Upper lobe of left lung (tissue), 6 donors: ENCODE measurements at regions not wholly inside any gene's neighbourhood (a gene's known extent, or its start where the extent isn't known, plus 50 kb on each side); places are given as distances from the start of the nearest gene placed in this dataset.

Experiments
- ATAC-seq, 2 donors: fragments of 200-7000 bp; cut with Tn5 transposase; one replicate each; pipeline ENCODE4 v1.9.1; 2022; ENCODE audit warnings: mild to moderate bottlenecking in 2 of 2, moderate library complexity in 2 of 2; ENCODE audit not compliant: low FRiP score in 2 of 2
- DNase-seq, 2 donors: peaks; one replicate each; pipeline ENCODE4 v3.0.0-alpha.2; 2019 to 2020
- H3K27ac ChIP-seq, 4 donors: fragments of 200-600 bp; sonication (generic); one replicate each; pipeline ENCODE4 v1.5.1; 2016 to 2019
- H3K27me3 ChIP-seq, 4 donors: fragments of 200-600 bp; sonication (generic); one replicate each; pipeline ENCODE4 v1.5.1; 2017 to 2019
- H3K36me3 ChIP-seq, 4 donors: fragments of 200-600 bp; sonication (generic); one replicate each; pipeline ENCODE4 v1.5.1; 2016 to 2019
- H3K4me1 ChIP-seq, 4 donors: fragments of 200-600 bp; sonication (generic); one replicate each; pipeline ENCODE4 v1.5.1; 2018 to 2019
- H3K4me3 ChIP-seq, 4 donors: fragments of 200-600 bp; sonication (generic); one replicate each; pipeline ENCODE4 v1.5.1; 2017 to 2019; ENCODE audit warnings: mild to moderate bottlenecking in 2 of 4, moderate library complexity in 1 of 4
- H3K9me3 ChIP-seq, 4 donors: fragments of 200-600 bp; sonication (generic); one replicate each; pipeline ENCODE4 v1.5.1; 2018 to 2019
- EP300 ChIP-seq, 4 donors: sonication (generic); formaldehyde crosslinking; IDR thresholded peaks; one replicate each; pipeline ENCODE4 v1.5.1; 2017; ENCODE audit warnings: antibody characterized with exemption in 4 of 4, control low read depth in 2 of 4
- POLR2A ChIP-seq, 4 donors: fragments of 450-650 bp; IDR thresholded peaks; one replicate each; pipeline ENCODE4 v1.5.1; 2016 to 2017; ENCODE audit warnings: antibody characterized with exemption in 4 of 4, mild to moderate bottlenecking in 2 of 4
- POLR2AphosphoS5 ChIP-seq, 2 donors: sonication (generic); formaldehyde crosslinking; IDR thresholded peaks; one replicate each; pipeline ENCODE4 v1.5.1; 2017; ENCODE audit warnings: antibody characterized with exemption in 2 of 2
- whole genome bisulfite sequencing, 2 donors: methylation state at CpG; one replicate each; pipeline ENCODE4 v1.1.5; 2017 to 2018; 5-methylcytosine and 5-hydroxymethylcytosine counted together
- TF ChIP-seq, protein P1 (sequence below), 6 experiments: fragments of 450-650 bp in 4 of 6; fragments of 200-600 bp in 2 of 6; sonication (generic) in 2 of 6; IDR thresholded peaks; one replicate each; pipeline ENCODE4 v1.5.1; 2016 to 2019; ENCODE audit warnings: antibody characterized with exemption in 6 of 6
- donor health status: DM: no; HTN: no; CAD: no; lungs with moderate emphysema.
- donor health status: DM: no; HTN: yes; CAD: no; lungs with severe emphysema.

- 75 to 81% methylated on average over 1 of the region's 1 CpG for WGBS, 2 donors
- Histone ChIP-seq H3K36me3 (no peaks in the 10 kb centered on the region), H3K4me1 (no peaks in the 10 kb centered on the region), H3K4me3 (no peak overlapping the region), H3K27me3 (no peaks in the 10 kb centered on the region), H3K9me3 (peaks cover 0 to 8% (median 0%) of the 10 kb centered on the region in 4 donors), H3K27ac (no peak overlapping the region)
- TF ChIP-seq, protein P1, sequence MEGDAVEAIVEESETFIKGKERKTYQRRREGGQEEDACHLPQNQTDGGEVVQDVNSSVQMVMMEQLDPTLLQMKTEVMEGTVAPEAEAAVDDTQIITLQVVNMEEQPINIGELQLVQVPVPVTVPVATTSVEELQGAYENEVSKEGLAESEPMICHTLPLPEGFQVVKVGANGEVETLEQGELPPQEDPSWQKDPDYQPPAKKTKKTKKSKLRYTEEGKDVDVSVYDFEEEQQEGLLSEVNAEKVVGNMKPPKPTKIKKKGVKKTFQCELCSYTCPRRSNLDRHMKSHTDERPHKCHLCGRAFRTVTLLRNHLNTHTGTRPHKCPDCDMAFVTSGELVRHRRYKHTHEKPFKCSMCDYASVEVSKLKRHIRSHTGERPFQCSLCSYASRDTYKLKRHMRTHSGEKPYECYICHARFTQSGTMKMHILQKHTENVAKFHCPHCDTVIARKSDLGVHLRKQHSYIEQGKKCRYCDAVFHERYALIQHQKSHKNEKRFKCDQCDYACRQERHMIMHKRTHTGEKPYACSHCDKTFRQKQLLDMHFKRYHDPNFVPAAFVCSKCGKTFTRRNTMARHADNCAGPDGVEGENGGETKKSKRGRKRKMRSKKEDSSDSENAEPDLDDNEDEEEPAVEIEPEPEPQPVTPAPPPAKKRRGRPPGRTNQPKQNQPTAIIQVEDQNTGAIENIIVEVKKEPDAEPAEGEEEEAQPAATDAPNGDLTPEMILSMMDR (IDR thresholded peaks at IDR 0.05): no peak
- no peak for TF ChIP-seq POLR2A (IDR thresholded peaks at IDR 0.05)
- no peak for TF ChIP-seq POLR2AphosphoS5 (IDR thresholded peaks at IDR 0.05)
- no peak for TF ChIP-seq EP300 (IDR thresholded peaks at IDR 0.05)
- ATAC-seq: no peak
- DNase-seq: no peak
Observed at GRCh38 chr2:118729760-118730159, 117.7 kb downstream of the EN1 start.

DNA sequence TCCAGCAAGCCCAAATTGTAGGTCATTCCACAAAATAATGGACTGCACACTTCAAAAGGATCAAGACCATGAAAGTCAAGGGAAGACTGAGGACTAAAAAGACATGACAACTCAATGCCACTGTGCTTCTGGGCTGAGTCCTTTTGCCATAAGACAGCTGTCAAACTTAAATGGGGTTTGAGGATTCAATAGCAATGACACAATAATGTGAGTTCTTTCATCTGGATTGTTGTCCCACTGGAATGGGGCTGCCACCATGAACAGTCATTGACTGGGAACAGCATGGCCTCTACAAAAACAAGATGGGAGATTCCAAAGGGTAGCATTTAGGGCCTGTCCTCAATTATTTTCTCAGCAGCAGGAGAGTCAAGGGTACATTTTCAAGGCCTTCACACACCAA, 118.5 kb downstream of the EN1 start:
- Histone ChIP-seq H3K9me3 (peaks cover 0 to 8% (median 0%) of the 10 kb centered on the region in 4 donors), H3K27ac (no peak overlapping the region), H3K36me3 (no peaks in the 10 kb centered on the region), H3K4me1 (no peaks in the 10 kb centered on the region), H3K27me3 (no peaks in the 10 kb centered on the region), H3K4me3 (no peak overlapping the region)
- DNase-seq (no peak), ATAC-seq (no peak)
- TF ChIP-seq, protein P1 (IDR thresholded peaks at IDR 0.05): no peak
- TF ChIP-seq POLR2AphosphoS5 (IDR thresholded peaks at IDR 0.05) (no peak), POLR2A (IDR thresholded peaks at IDR 0.05) (no peak), EP300 (IDR thresholded peaks at IDR 0.05) (no peak)

DNA sequence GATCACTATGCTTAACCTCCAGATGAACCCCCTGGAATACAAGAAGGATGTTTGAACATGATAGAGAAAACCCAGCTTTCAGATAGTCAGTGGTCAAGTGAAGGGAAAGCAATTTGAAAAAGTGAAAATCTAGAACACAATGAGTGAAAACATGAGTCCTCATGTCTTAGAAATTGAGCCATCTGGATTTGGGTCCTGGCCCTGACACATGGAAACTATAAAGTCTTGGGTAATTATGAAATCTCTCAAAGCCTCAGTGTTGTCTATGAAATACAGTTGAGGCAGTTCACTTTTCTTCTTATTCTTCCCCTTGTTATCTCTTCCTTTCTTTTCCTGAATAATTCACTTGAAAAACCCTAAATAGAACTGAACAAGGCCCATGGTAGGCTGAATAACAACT, 120.6 kb downstream of the EN1 start:
- no peaks in the 10 kb centered on the region for H3K4me1 ChIP-seq
- no peak for DNase-seq
- H3K9me3 ChIP-seq: peaks cover 0 to 8% (median 0%) of the 10 kb centered on the region in 4 donors
- H3K27ac ChIP-seq: no peak overlapping the region
- no peak for TF ChIP-seq POLR2A (IDR thresholded peaks at IDR 0.05)
- TF ChIP-seq EP300 (IDR thresholded peaks at IDR 0.05): no peak
- TF ChIP-seq, protein P1 (IDR thresholded peaks at IDR 0.05): no peak
- TF ChIP-seq POLR2AphosphoS5 (IDR thresholded peaks at IDR 0.05): no peak
- no peaks in the 10 kb centered on the region for H3K36me3 ChIP-seq
- H3K4me3 ChIP-seq: no peak overlapping the region
- no peak for ATAC-seq
- no peaks in the 10 kb centered on the region for H3K27me3 ChIP-seq

DNA sequence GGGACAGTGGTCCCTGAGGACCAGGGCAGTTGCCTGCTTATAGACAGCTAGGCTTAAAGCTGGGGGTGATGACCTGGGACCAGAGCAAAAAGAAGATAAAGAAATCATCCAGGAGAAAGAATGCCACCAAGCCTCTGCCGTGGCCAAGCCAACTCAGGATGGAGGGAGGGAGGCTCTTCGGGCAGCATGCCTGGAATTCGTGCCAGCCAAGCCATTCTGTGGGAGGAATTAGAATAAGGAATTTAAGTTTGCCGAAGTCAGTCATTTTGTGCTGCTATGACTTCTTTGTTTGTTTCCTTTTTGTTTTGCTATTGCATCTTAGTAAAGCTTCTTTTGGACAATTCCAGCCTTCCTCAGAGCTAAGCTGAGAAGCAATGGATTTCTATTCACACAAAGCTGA, 124.1 kb downstream of the EN1 start:
- H3K4me3 ChIP-seq: no peak overlapping the region

DNA sequence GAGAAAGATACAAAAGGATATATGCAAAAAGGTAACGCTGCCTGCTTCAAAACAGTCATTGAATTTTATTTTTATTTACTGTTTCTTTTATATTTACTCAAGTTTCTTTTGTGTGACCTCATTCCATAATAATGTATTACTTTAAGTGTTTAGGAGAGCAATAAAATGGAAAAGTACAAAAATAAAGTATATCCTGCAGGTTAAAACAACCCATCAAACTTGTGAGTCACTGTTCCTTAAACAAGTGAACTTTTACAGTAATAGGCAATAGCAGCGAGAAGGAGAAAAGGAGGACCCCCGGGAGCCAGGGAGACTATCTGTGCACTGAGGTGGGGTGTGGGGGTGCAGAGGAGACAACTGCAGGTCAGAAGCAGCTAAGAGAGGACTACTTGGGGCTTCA, 124.5 kb downstream of the EN1 start:
- no peaks in the 10 kb centered on the region for H3K4me1 ChIP-seq
- H3K4me3 ChIP-seq: no peak overlapping the region
- H3K9me3 ChIP-seq: peaks cover 0 to 3% (median 0%) of the 10 kb centered on the region in 4 donors
- H3K27ac ChIP-seq: no peak overlapping the region
- no peaks in the 10 kb centered on the region for H3K27me3 ChIP-seq
- no peaks in the 10 kb centered on the region for H3K36me3 ChIP-seq
- TF ChIP-seq POLR2A (IDR thresholded peaks at IDR 0.05): no peak
- no peak for TF ChIP-seq POLR2AphosphoS5 (IDR thresholded peaks at IDR 0.05)
- TF ChIP-seq, protein P1 (IDR thresholded peaks at IDR 0.05): no peak
- no peak for TF ChIP-seq EP300 (IDR thresholded peaks at IDR 0.05)
- ATAC-seq (no peak), DNase-seq (no peak)
- WGBS, 2 donors: 72 to 74% methylated on average over 3 of the region's 3 CpGs

More for the DNA sequence above, 124.1 kb downstream of the EN1 start:
- H3K27me3 ChIP-seq: no peaks in the 10 kb centered on the region
- ATAC-seq (no peak), DNase-seq (no peak)
- H3K4me1 ChIP-seq: no peaks in the 10 kb centered on the region
- TF ChIP-seq EP300 (IDR thresholded peaks at IDR 0.05) (no peak), POLR2AphosphoS5 (IDR thresholded peaks at IDR 0.05) (no peak), POLR2A (IDR thresholded peaks at IDR 0.05) (no peak)
- TF ChIP-seq, protein P1 (IDR thresholded peaks at IDR 0.05): no peak
- no peaks in the 10 kb centered on the region for H3K36me3 ChIP-seq
- H3K9me3 ChIP-seq: peaks cover 0 to 8% (median 0%) of the 10 kb centered on the region in 4 donors
- WGBS, 2 donors: 74 to 75% methylated on average over 4 of the region's 4 CpGs
- H3K27ac ChIP-seq: no peak overlapping the region
